ENCODE measurements at regions not wholly inside any gene's neighbourhood (a gene's known extent, or its start where the extent isn't known, plus 50 kb on each side); places are given as distances from the start of the nearest gene placed in this dataset.
"Not testable (repeated sequence)": the region's sequence is repeated elsewhere in the genome, so short reads cannot be mapped to it uniquely, and the experiment has no call there.

DNA sequence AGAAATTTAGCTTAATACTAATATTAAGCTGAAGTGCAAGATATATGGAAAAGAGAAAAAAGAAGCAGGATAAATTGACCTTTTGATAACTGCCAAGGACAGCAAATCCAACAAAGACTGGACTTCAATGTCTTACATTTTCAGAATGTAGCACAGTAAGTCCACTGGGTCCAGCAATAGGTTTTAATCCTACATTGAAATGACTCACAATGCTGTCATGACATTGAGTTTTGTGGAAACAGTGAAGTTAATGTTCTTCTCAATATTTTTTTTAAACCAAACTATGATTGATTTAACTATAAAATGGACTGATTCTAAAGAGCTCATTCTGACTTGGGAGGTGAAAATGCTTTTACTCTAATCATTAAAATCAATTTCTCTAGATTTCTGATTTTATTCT lies 166.6 kb upstream of the ZNF717 start:
- Histone ChIP-seq H3K4me3 (ENCODE audit: low read length in 3 of 3) (no peak overlapping the region), H3K27me3 (ENCODE audit: control insufficient read depth, insufficient read depth, low read length) (no peaks in the 10 kb centered on the region), H3K9me3 (ENCODE audit: control insufficient read depth in 2 of 3, insufficient read depth in 1 of 3, low read length in 3 of 3) (no peaks in the 10 kb centered on the region), H3K36me3 (ENCODE audit: control insufficient read depth in 2 of 3, insufficient read depth in 3 of 3, low read length in 3 of 3) (no peaks in the 10 kb centered on the region), H3K27ac (ENCODE audit: low read depth in 2 of 2, low read length in 2 of 2) (no peak overlapping the region), H3K4me1 (ENCODE audit: control insufficient read depth in 2 of 3, insufficient read depth in 2 of 3, low read depth in 1 of 3, low read length in 3 of 3) (no peaks in the 10 kb centered on the region), H3K9ac (ENCODE audit: low read length in 3 of 3) (no peak overlapping the region)
- TF ChIP-seq, protein P1, sequence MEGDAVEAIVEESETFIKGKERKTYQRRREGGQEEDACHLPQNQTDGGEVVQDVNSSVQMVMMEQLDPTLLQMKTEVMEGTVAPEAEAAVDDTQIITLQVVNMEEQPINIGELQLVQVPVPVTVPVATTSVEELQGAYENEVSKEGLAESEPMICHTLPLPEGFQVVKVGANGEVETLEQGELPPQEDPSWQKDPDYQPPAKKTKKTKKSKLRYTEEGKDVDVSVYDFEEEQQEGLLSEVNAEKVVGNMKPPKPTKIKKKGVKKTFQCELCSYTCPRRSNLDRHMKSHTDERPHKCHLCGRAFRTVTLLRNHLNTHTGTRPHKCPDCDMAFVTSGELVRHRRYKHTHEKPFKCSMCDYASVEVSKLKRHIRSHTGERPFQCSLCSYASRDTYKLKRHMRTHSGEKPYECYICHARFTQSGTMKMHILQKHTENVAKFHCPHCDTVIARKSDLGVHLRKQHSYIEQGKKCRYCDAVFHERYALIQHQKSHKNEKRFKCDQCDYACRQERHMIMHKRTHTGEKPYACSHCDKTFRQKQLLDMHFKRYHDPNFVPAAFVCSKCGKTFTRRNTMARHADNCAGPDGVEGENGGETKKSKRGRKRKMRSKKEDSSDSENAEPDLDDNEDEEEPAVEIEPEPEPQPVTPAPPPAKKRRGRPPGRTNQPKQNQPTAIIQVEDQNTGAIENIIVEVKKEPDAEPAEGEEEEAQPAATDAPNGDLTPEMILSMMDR (IDR thresholded peaks at IDR 0.05; ENCODE audit: borderline replicate concordance, extremely low read depth, insufficient read depth) = no peak
- FAIRE-seq (peak; percentile 62), DNase-seq (no peak)
- intact Hi-C loops (cut with DNase I) = no loop called here

DNA sequence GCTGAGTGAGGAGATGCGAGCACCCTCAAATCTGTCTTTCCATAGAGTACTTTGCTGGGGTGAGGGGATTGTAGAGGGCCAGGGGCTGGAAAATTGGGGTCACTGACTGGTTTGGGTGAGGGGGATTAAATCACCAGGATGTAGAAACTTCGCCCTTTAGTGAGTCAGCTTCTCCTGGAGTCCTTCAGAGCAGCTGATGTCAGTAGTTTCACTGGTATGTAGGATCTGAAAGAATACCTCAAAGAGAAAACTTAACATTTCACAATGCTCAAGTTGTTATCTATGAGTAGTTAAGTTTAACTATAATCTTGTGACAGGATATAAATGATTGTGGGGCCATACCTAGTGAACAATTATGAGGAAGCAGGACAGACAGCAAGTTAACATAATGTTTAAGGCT lies 174.7 kb upstream of the ZNF717 start:
- FAIRE-seq; H3K36me3 ChIP-seq (ENCODE audit: control insufficient read depth in 2 of 3, insufficient read depth in 3 of 3, low read length in 3 of 3); H3K9ac ChIP-seq (ENCODE audit: low read length in 3 of 3); H3K27me3 ChIP-seq (ENCODE audit: control insufficient read depth, insufficient read depth, low read length); H3K4me3 ChIP-seq (ENCODE audit: low read length in 3 of 3); H3K27ac ChIP-seq (ENCODE audit: low read depth in 2 of 2, low read length in 2 of 2); DNase-seq; intact Hi-C loops (cut with DNase I); H3K4me1 ChIP-seq (ENCODE audit: control insufficient read depth in 2 of 3, insufficient read depth in 2 of 3, low read depth in 1 of 3, low read length in 3 of 3); H3K9me3 ChIP-seq (ENCODE audit: control insufficient read depth in 2 of 3, insufficient read depth in 1 of 3, low read length in 3 of 3): not testable (repeated sequence)

DNA sequence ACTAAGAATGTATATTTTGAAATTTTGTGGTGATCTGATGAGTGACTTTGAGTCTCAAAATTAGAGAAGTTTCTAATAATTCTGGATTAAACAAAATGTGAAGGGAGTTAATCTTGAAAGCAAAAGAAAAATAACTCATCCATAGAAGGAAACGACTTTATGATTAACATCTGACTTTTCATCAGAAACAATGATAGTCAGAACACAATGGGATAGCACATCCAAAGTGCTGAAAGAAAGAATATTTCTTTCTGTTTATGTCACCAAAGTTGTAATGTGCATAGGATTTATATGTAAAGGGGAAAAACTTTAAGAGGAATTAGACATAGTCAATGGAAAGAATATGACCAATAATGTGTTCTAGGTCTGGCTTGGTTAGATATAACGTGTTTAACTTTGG lies 176.7 kb upstream of the ZNF717 start:
- peak; percentile 66 for FAIRE-seq
- H3K9me3 ChIP-seq (ENCODE audit: control insufficient read depth in 2 of 3, insufficient read depth in 1 of 3, low read length in 3 of 3); intact Hi-C loops (cut with DNase I); H3K27me3 ChIP-seq (ENCODE audit: control insufficient read depth, insufficient read depth, low read length); DNase-seq; H3K4me3 ChIP-seq (ENCODE audit: low read length in 3 of 3); H3K9ac ChIP-seq (ENCODE audit: low read length in 3 of 3); H3K27ac ChIP-seq (ENCODE audit: low read depth in 2 of 2, low read length in 2 of 2); H3K4me1 ChIP-seq (ENCODE audit: control insufficient read depth in 2 of 3, insufficient read depth in 2 of 3, low read depth in 1 of 3, low read length in 3 of 3); H3K36me3 ChIP-seq (ENCODE audit: control insufficient read depth in 2 of 3, insufficient read depth in 3 of 3, low read length in 3 of 3): not testable (repeated sequence)

DNA sequence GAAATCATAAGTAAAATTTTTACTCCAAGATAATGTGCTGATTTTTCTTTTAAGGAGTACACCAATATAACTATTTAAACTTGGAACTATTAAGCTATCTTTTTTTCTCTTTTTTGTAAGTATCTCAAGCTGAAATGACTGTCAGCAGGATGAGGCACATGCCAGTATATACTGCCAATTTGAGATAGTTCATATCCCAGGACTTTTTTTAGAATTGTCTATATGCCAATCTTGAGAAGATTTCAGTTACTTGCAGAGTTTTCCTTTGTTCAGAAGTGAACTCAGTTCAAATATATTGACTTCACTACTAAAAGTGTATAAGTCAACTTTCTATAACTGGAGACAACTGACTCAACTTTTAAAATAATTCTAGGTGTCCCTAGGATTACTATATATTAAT lies 181.7 kb upstream of the ZNF717 start:
- no peak for DNase-seq
- Histone ChIP-seq H3K27me3 (ENCODE audit: control insufficient read depth, insufficient read depth, low read length) (no peaks in the 10 kb centered on the region), H3K4me1 (ENCODE audit: control insufficient read depth in 2 of 3, insufficient read depth in 2 of 3, low read depth in 1 of 3, low read length in 3 of 3) (no peaks in the 10 kb centered on the region), H3K27ac (ENCODE audit: low read depth in 2 of 2, low read length in 2 of 2) (no peak overlapping the region), H3K9ac (ENCODE audit: low read length in 3 of 3) (no peak overlapping the region), H3K4me3 (ENCODE audit: low read length in 3 of 3) (no peak overlapping the region), H3K36me3 (ENCODE audit: control insufficient read depth in 2 of 3, insufficient read depth in 3 of 3, low read length in 3 of 3) (no peaks in the 10 kb centered on the region), H3K9me3 (ENCODE audit: control insufficient read depth in 2 of 3, insufficient read depth in 1 of 3, low read length in 3 of 3) (peaks cover 0 to 2% (median 0%) of the 10 kb centered on the region in 3 donors)
- no peak for FAIRE-seq
- TF ChIP-seq, protein P1 (IDR thresholded peaks at IDR 0.05; ENCODE audit: borderline replicate concordance, extremely low read depth, insufficient read depth) = no peak
- intact Hi-C loops (cut with DNase I) = no loop called here

DNA sequence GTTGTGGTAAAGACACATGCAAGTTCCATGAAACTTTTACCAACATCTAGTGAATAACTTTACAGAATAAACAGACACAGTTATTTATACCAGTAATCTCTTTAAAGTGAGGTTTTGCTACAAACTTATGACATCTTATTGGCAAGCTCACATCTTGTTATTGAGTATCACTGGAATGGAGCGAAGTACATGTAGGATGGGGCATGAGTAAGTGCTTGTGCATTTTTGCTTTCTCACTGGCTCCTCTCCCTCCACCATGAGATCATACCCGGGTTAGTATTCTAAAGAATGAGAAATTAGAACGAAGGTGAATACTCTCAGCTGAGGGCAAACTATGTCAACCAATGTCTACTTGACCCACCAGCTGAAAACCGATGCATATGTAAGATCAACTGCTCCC lies 193.3 kb upstream of the ZNF717 start:
- Histone ChIP-seq H3K4me1 (ENCODE audit: control insufficient read depth in 2 of 3, insufficient read depth in 2 of 3, low read depth in 1 of 3, low read length in 3 of 3) (no peaks in the 10 kb centered on the region), H3K9ac (ENCODE audit: low read length in 3 of 3) (no peak overlapping the region), H3K36me3 (ENCODE audit: control insufficient read depth in 2 of 3, insufficient read depth in 3 of 3, low read length in 3 of 3) (no peaks in the 10 kb centered on the region), H3K9me3 (ENCODE audit: control insufficient read depth in 2 of 3, insufficient read depth in 1 of 3, low read length in 3 of 3) (no peaks in the 10 kb centered on the region), H3K27ac (ENCODE audit: low read depth in 2 of 2, low read length in 2 of 2) (no peak overlapping the region), H3K4me3 (ENCODE audit: low read length in 3 of 3) (no peak overlapping the region), H3K27me3 (ENCODE audit: control insufficient read depth, insufficient read depth, low read length) (no peaks in the 10 kb centered on the region)
- DNase-seq (no peak), FAIRE-seq (no peak)
- TF ChIP-seq, protein P1 (IDR thresholded peaks at IDR 0.05; ENCODE audit: borderline replicate concordance, extremely low read depth, insufficient read depth) = no peak
- intact Hi-C loops (cut with DNase I) = no loop called here
